NCI-H446 (cell line): ENCODE measurements at regions not wholly inside any gene's neighbourhood (a gene's known extent, or its start where the extent isn't known, plus 50 kb on each side); places are given as distances from the start of the nearest gene placed in this dataset.
A peak's percentile ranks its signal among the peaks of the same experiment; 100 is the strongest.

Source experiments
- DNase-seq, 2 experiments: peaks; one replicate each; lab custom pipeline; 2025; lab: John Stamatoyannopoulos, UW

GRCh38 chr6:23357185-23357766 is 768.7 kb upstream of the NRSN1 start:
- no peak for DNase-seq

- DNase-seq, result no peak
These were observed 760.3 kb upstream of the NRSN1 start for GRCh38 chr6:23365732-23366131.

GRCh38 chr6:23367311-23367710 is 758.7 kb upstream of the NRSN1 start:
- no peak for DNase-seq

- DNase-seq, result no peak
These were observed 757.5 kb upstream of the NRSN1 start for GRCh38 chr6:23368557-23368956.

- peak in 1 of 2 experiments; percentile 30 for DNase-seq
These were observed 756.0 kb upstream of the NRSN1 start for GRCh38 chr6:23370051-23370450.

- no peak for DNase-seq
These were observed 754.7 kb upstream of the NRSN1 start for GRCh38 chr6:23371132-23371915.

- no peak for DNase-seq
These were observed 748.2 kb upstream of the NRSN1 start for GRCh38 chr6:23377830-23378229.

- DNase-seq, result no peak
These were observed 745.5 kb upstream of the NRSN1 start for GRCh38 chr6:23380465-23380864.

- no peak for DNase-seq
These were observed 737.8 kb upstream of the NRSN1 start for GRCh38 chr6:23388086-23388783.

GRCh38 chr6:23389386-23389785 is 736.6 kb upstream of the NRSN1 start:
- DNase-seq, result no peak

GRCh38 chr6:23390221-23390620 is 735.8 kb upstream of the NRSN1 start:
- DNase-seq, result no peak

- no peak for DNase-seq
These were observed 731.3 kb upstream of the NRSN1 start for GRCh38 chr6:23394681-23395080.

GRCh38 chr6:23395381-23395780 is 730.6 kb upstream of the NRSN1 start:
- DNase-seq, result no peak

GRCh38 chr6:23396949-23397348 is 729.1 kb upstream of the NRSN1 start:
- DNase-seq, result no peak

- DNase-seq, result no peak
These were observed 722.6 kb upstream of the NRSN1 start for GRCh38 chr6:23403460-23403859.

GRCh38 chr6:23409531-23409930 is 716.5 kb upstream of the NRSN1 start:
- DNase-seq, result no peak

- no peak for DNase-seq
These were observed 715.6 kb upstream of the NRSN1 start for GRCh38 chr6:23410439-23410838.

GRCh38 chr6:23412770-23413169 is 713.2 kb upstream of the NRSN1 start:
- DNase-seq, result peak in 1 of 2 experiments; percentile 28

- DNase-seq, result no peak
These were observed 712.5 kb upstream of the NRSN1 start for GRCh38 chr6:23413327-23414050.

GRCh38 chr6:23414051-23414445 is 712.0 kb upstream of the NRSN1 start:
- peak; percentile 10 to 45 for DNase-seq

- DNase-seq, result no peak
These were observed 711.1 kb upstream of the NRSN1 start for GRCh38 chr6:23414922-23415321.

- DNase-seq, result no peak
These were observed 710.1 kb upstream of the NRSN1 start for GRCh38 chr6:23415819-23416427.
